Aorta (tissue), 5 donors: ENCODE measurements at regions not wholly inside any gene's neighbourhood (a gene's known extent, or its start where the extent isn't known, plus 50 kb on each side); places are given as distances from the start of the nearest gene placed in this dataset.
A peak's percentile ranks its signal among the peaks of the same experiment; 100 is the strongest.

ENCODE experiments used
- ATAC-seq: fragments of 200-7000 bp; cut with Tn5 transposase; one replicate; pipeline ENCODE4 v1.9.1; 2022; ENCODE audit warnings: moderate library complexity; ENCODE audit not compliant: low FRiP score
- DNase-seq, 2 donors: peaks; one replicate each; pipeline ENCODE4 v3.0.0-alpha.2; 2020
- H3K27ac ChIP-seq, 2 donors: one replicate each; pipeline ENCODE4 v1.5.1; 2013; ENCODE audit warnings: low read length in 2 of 2, mild to moderate bottlenecking in 2 of 2, moderate library complexity in 2 of 2, control low read depth in 1 of 2, inconsistent platforms in 1 of 2, low read depth in 1 of 2
- H3K27me3 ChIP-seq, 2 donors: one replicate each; pipeline ENCODE4 v1.6.1; 2013; ENCODE audit warnings: control low read depth in 1 of 2, low read length in 1 of 2, mild to moderate bottlenecking in 1 of 2, moderate library complexity in 1 of 2; ENCODE audit not compliant: insufficient read depth in 2 of 2, control insufficient read depth in 1 of 2
- H3K36me3 ChIP-seq, 2 donors: one replicate each; pipeline ENCODE4 v1.6.1; 2013; ENCODE audit warnings: control low read depth in 1 of 2, low read length in 1 of 2, mild to moderate bottlenecking in 1 of 2; ENCODE audit not compliant: insufficient read depth in 2 of 2, control insufficient read depth in 1 of 2
- H3K4me1 ChIP-seq, 2 donors: one replicate each; pipeline ENCODE4 v1.6.1; 2013; ENCODE audit warnings: low read length in 2 of 2, control low read depth in 1 of 2, mild to moderate bottlenecking in 1 of 2, moderate library complexity in 1 of 2; ENCODE audit not compliant: insufficient read depth in 2 of 2, control insufficient read depth in 1 of 2
- H3K4me3 ChIP-seq, 2 donors: one replicate each; pipeline ENCODE4 v1.5.1; 2013; ENCODE audit warnings: low read length in 2 of 2, control low read depth in 1 of 2, mild to moderate bottlenecking in 1 of 2
- H3K9me3 ChIP-seq: one replicate; pipeline ENCODE4 v1.6.1; 2013; ENCODE audit warnings: mild to moderate bottlenecking, low read length; ENCODE audit not compliant: control insufficient read depth
- WGBS, 2 donors: extraction: QIAGEN DNeasy Blood & Tissue Kit; methylation state at CpG; one replicate each; pipeline ENCODE4 v1.1.7; 2013; 5-methylcytosine and 5-hydroxymethylcytosine counted together
- intact Hi-C, 2 donors: fragments of 100-400 bp; cut with DNase I; formaldehyde crosslinking; loops; one replicate each; pipeline versions ENCODE4 v1.14.2 to v1.15.0; 2022
- donor health status: healthy with polysubstance abuse.
- donor health status: Bipolar disorder and iron deficiency.
- donor health status: DM: no; HTN: no; CAD: no.
- donor health status: DM: no; HTN: no; CAD: no.
- donor health status: DM: yes; HTN: yes; CAD: no.

- Histone ChIP-seq H3K27ac (no peak overlapping the region), H3K36me3 (no peaks in the 10 kb centered on the region), H3K27me3 (no peaks in the 10 kb centered on the region), H3K4me1 (no peaks in the 10 kb centered on the region), H3K9me3 (no peaks in the 10 kb centered on the region), H3K4me3 (no peak overlapping the region)
- ATAC-seq (no peak), DNase-seq (no peak)
- intact Hi-C loops, result no loop called here
- WGBS, 2 donors, result 23 to 29% methylated on average over 1 of the region's 1 CpG
Measured at GRCh38 chr14:38079886-38080285, 127.8 kb upstream of the SSTR1 start.

GRCh38 chr14:38080696-38081095 is 127.0 kb upstream of the SSTR1 start:
- WGBS, 2 donors, result 73 to 79% methylated on average over 2 of the region's 2 CpGs
- no peaks in the 10 kb centered on the region for H3K36me3 ChIP-seq
- H3K4me1 ChIP-seq, result no peaks in the 10 kb centered on the region
- no peaks in the 10 kb centered on the region for H3K9me3 ChIP-seq
- DNase-seq (no peak), ATAC-seq (no peak)
- no peaks in the 10 kb centered on the region for H3K27me3 ChIP-seq
- no peak overlapping the region for H3K4me3 ChIP-seq
- intact Hi-C loops, result no loop called here
- no peak overlapping the region for H3K27ac ChIP-seq

DNA sequence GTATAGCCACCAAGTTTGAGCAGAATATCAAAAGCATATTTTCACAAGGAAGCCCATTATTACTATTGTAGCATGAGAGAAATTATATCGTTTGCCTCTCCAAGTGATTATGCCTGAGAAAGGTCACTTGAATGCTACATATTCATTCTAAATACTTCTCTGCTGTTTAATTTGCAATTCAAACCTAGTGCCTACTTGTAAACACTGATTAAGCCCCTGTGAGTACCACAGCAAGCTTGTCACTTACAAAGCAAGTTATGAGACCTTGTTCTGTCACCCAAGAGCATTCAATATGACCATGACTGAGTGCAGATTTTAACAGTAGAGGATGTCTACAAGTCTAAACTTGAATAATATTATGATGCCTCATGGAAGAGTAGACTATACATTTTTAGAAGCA is 124.7 kb upstream of the SSTR1 start:
- no peaks in the 10 kb centered on the region for H3K9me3 ChIP-seq
- no peaks in the 10 kb centered on the region for H3K27me3 ChIP-seq
- H3K27ac ChIP-seq, result no peak overlapping the region
- intact Hi-C loops, result no loop called here
- 39 to 53% methylated on average over 1 of the region's 1 CpG for WGBS, 2 donors
- DNase-seq (no peak), ATAC-seq (no peak)
- no peaks in the 10 kb centered on the region for H3K36me3 ChIP-seq
- no peaks in the 10 kb centered on the region for H3K4me1 ChIP-seq
- no peak overlapping the region for H3K4me3 ChIP-seq

DNA sequence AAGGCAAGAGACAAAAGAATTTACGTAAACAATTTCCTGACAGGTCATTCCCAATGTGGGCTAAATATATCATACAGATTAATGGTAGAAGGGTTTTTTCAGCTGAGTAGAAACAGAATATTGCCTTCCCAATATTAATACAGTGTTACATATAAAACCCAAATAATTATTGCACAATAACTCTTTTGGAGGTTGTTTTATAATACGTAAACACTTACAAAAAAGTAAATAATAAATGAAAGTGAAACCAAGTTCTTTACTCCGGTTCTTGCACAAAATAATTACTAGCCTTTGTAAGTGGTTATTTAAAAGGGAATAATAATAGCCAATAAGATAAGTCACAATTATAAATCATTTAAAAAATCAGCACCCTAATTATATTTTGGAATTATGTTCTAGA is 118.6 kb upstream of the SSTR1 start:
- intact Hi-C loops, result no loop called here
- Histone ChIP-seq H3K9me3 (peaks cover 3% of the 10 kb centered on the region), H3K4me3 (no peak overlapping the region), H3K36me3 (no peaks in the 10 kb centered on the region), H3K27ac (no peak overlapping the region), H3K4me1 (no peaks in the 10 kb centered on the region), H3K27me3 (no peaks in the 10 kb centered on the region)
- no peak for DNase-seq
- no peak for ATAC-seq
- 85 to 89% methylated on average over 3 of the region's 3 CpGs for whole genome bisulfite sequencing, 2 donors

DNA sequence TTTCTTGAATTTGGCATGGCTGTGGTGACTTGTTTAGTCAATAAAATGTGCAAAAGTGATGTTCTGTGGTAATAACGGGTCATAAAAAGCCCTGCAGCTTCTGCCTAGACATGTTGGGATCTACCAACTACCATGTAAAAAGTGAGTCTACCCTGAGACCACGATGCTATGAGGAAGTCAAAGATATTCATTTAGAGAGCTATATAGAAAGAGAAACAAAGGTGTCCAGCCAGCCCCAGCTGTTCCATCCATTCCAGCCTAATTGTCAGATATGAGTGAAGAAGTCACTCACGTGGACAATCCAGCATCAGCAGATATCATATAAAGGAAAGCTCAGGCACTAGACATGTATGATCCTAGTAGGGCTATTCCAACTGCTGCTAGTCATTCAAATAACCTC is 117.2 kb upstream of the SSTR1 start:
- intact Hi-C loops, result loop anchor here in 1 of 2 donors (10.0 kb wide), 1 partner anchor 106 kb away; no protein-coding TSS in a partner anchor
- no peak for ATAC-seq
- 41 to 74% methylated on average over 3 of the region's 3 CpGs for WGBS, 2 donors
- no peak for DNase-seq
- Histone ChIP-seq H3K4me3 (no peak overlapping the region), H3K27me3 (no peaks in the 10 kb centered on the region), H3K9me3 (peaks cover 3% of the 10 kb centered on the region), H3K27ac (no peak overlapping the region), H3K4me1 (no peaks in the 10 kb centered on the region), H3K36me3 (no peaks in the 10 kb centered on the region)

GRCh38 chr14:38098074-38098836 is 109.4 kb upstream of the SSTR1 start:
- ATAC-seq, result no peak
- 25 to 30% methylated on average over 4 of the region's 4 CpGs for WGBS, 2 donors
- DNase-seq, result peak in 1 of 2 donors; percentile 34
- Histone ChIP-seq H3K27me3 (no peaks in the 10 kb centered on the region), H3K27ac (no peak overlapping the region), H3K4me3 (no peak overlapping the region), H3K9me3 (no peaks in the 10 kb centered on the region), H3K36me3 (no peaks in the 10 kb centered on the region), H3K4me1 (no peaks in the 10 kb centered on the region)
- intact Hi-C loops, result loop anchor here in 1 of 2 donors (2.0 to 10.0 kb wide), 2 partner anchors 51 to 113 kb away; no protein-coding TSS in a partner anchor

- 0 to 54% methylated on average over 1 of the region's 1 CpG for WGBS, 2 donors
- H3K27ac ChIP-seq, result no peak overlapping the region
- H3K27me3 ChIP-seq, result no peaks in the 10 kb centered on the region
- no peaks in the 10 kb centered on the region for H3K4me1 ChIP-seq
- intact Hi-C loops, result no loop called here
- DNase-seq (no peak), ATAC-seq (no peak)
- H3K4me3 ChIP-seq, result no peak overlapping the region
- H3K36me3 ChIP-seq, result no peaks in the 10 kb centered on the region
- H3K9me3 ChIP-seq, result no peaks in the 10 kb centered on the region
Measured at GRCh38 chr14:38101679-38102078, 106.0 kb upstream of the SSTR1 start.

DNA sequence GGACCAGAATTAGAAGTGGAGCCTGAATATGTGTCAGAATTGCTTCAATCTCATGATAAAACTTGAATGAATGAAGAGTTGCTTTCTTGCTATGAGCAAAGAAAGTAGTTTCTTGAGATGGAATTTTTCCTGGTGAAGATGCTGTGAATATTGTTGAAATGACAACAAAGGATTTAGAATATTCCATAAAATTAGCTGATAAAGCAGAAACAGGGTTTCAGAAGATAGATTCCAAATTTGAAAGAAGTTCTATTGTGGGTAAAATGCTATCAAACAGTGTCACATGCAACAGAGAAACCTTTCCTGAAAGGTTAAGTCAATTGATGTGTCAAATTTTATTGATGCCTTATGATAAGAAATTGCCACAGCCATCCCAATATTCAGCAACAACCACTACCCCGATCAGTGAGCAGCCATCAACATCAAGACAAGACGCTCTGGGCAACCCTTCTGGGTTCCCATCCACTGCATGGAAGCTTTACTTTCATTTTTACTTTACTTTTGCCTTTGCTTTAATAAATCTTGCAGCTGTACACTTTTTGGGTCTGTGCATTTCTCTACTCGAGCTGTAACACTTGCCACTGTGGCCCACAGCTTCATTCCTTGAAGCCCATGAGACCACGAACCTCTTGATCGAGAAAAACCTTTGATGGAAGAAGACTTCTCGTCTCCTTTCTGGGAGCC is 104.0 kb upstream of the SSTR1 start:
- intact Hi-C loops, result no loop called here
- Histone ChIP-seq H3K27ac (no peak overlapping the region), H3K4me1 (no peaks in the 10 kb centered on the region), H3K9me3 (no peaks in the 10 kb centered on the region), H3K4me3 (no peak overlapping the region), H3K27me3 (no peaks in the 10 kb centered on the region), H3K36me3 (no peaks in the 10 kb centered on the region)
- WGBS, 2 donors, result 66 to 89% methylated on average over 6 of the region's 6 CpGs
- ATAC-seq, result no peak
- no peak for DNase-seq
